Vagina (tissue), 2 donors: ENCODE measurements at regions not wholly inside any gene's neighbourhood (a gene's known extent, or its start where the extent isn't known, plus 50 kb on each side); places are given as distances from the start of the nearest gene placed in this dataset.
"Not testable (repeated sequence)": the region's sequence is repeated elsewhere in the genome, so short reads cannot be mapped to it uniquely, and the experiment has no call there.

Experiments
- POLR2A ChIP-seq, 2 donors: fragments of 450-650 bp; IDR thresholded peaks; one replicate each; pipeline ENCODE4 v1.6.1; 2017; ENCODE audit warnings: antibody characterized with exemption in 2 of 2, mild to moderate bottlenecking in 2 of 2, moderate library complexity in 2 of 2
- POLR2AphosphoS5 ChIP-seq, 2 donors: sonication (generic); formaldehyde crosslinking; IDR thresholded peaks; one replicate each; pipeline ENCODE4 v1.9.0; 2017; ENCODE audit warnings: antibody characterized with exemption in 2 of 2, mild to moderate bottlenecking in 2 of 2, low read depth in 1 of 2; ENCODE audit not compliant: insufficient read depth in 1 of 2
- TF ChIP-seq, protein P1 (sequence below), 3 experiments: fragments of 450-650 bp in 2 of 3; fragments of 200-600 bp in 1 of 3; sonication (generic) in 1 of 3; IDR thresholded peaks; one replicate each; pipeline ENCODE4 v1.5.1; 2017 to 2019; ENCODE audit warnings: antibody characterized with exemption in 3 of 3, mild to moderate bottlenecking in 2 of 3, moderate library complexity in 2 of 3

- TF ChIP-seq POLR2AphosphoS5 (IDR thresholded peaks at IDR 0.05; ENCODE audit: insufficient read depth in 1 of 2, low read depth in 1 of 2); POLR2A (IDR thresholded peaks at IDR 0.05): not testable (repeated sequence)
- TF ChIP-seq, protein P1, sequence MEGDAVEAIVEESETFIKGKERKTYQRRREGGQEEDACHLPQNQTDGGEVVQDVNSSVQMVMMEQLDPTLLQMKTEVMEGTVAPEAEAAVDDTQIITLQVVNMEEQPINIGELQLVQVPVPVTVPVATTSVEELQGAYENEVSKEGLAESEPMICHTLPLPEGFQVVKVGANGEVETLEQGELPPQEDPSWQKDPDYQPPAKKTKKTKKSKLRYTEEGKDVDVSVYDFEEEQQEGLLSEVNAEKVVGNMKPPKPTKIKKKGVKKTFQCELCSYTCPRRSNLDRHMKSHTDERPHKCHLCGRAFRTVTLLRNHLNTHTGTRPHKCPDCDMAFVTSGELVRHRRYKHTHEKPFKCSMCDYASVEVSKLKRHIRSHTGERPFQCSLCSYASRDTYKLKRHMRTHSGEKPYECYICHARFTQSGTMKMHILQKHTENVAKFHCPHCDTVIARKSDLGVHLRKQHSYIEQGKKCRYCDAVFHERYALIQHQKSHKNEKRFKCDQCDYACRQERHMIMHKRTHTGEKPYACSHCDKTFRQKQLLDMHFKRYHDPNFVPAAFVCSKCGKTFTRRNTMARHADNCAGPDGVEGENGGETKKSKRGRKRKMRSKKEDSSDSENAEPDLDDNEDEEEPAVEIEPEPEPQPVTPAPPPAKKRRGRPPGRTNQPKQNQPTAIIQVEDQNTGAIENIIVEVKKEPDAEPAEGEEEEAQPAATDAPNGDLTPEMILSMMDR (IDR thresholded peaks at IDR 0.05) = not testable (repeated sequence)
Measured at GRCh38 chr9:63333083-63333482, 1951.9 kb downstream of the FOXD4L5 start.
